ENCODE measurements at regions not wholly inside any gene's neighbourhood (a gene's known extent, or its start where the extent isn't known, plus 50 kb on each side); places are given as distances from the start of the nearest gene placed in this dataset.

GRCh38 chr4:19214591-19215186, 1037.0 kb upstream of the SLIT2 start:
- no peak for TF ChIP-seq CTCF (IDR thresholded peaks at IDR 0.05)
- no peak for TF ChIP-seq POLR2AphosphoS5 (IDR thresholded peaks at IDR 0.05)
- no peak for TF ChIP-seq POLR2A (IDR thresholded peaks at IDR 0.05)
